ENCODE measurements at regions not wholly inside any gene's neighbourhood (a gene's known extent, or its start where the extent isn't known, plus 50 kb on each side); places are given as distances from the start of the nearest gene placed in this dataset.

DNA sequence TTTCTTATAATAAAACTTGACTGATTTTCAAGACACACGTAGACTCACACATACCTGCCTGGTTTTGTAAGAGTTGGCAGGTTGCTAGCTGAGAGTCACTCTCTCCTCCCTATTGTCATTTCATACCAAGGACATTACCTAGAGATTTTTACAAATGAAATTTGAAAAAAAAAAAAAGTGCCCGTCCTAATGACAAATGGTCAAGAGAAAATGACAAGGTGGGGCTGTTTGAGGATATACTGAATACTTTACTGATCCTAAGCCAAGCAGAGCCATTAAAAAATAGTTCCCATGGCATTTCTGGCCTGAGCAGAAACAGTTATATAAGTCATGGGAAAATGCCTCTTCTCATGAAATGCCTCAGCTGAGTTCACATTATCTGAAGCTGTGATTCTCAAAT, 150.2 kb downstream of the DYRK2 start:
- DNase-seq = no peak

DNA sequence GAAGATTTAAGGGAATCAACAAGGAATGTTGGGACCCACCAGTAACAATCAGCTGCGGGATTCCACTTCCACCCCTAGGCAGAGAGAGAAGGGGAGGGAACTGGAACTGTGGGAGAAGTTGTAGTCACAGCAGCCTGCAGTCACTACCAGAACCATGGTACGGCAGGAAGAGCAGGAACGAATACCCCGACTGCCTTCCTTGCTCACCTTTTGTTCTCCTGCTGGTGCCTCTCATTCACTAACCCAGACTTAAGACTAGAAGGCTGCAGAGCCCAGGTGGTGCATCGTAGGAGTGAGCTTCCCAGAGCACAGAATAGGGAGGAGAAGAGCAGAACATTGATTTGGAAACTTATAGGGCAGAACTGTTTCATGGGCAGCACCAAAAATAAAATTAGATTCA, 154.2 kb downstream of the DYRK2 start:
- no peak for DNase-seq

DNA sequence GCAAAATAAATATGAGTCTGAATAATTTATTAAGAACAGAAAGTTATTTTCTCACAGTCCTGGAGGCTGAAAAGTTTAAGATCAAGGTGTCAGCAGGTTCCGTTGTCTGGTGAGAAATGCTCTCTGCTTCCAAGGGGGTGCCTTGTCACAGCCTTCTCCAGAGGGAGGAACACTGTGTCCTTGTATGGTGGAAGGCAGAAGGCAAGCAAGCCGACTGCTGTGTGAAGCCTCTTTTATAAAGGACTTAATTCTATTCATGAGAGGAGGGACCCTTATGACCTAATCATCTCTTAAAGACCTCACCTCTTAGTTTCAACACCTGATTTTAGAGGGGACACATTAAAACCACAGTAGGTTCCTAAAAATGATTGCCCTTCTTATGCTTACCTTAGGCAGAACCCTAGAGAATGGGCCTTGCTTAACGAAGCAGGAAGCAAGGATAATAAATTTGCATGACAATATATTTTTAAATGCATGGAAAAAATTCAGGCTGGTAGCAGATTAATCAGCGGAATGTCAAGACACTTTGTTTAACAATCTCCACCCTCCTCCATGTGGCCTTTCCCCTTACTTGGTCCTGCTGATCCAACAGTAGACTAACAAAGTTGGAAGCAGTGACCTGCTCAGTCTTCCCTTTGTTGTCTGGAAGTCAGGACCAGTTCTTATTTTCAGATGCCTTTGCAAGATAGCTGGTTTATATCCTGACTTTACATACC, 154.9 kb downstream of the DYRK2 start:
- no peak for DNase-seq

DNA sequence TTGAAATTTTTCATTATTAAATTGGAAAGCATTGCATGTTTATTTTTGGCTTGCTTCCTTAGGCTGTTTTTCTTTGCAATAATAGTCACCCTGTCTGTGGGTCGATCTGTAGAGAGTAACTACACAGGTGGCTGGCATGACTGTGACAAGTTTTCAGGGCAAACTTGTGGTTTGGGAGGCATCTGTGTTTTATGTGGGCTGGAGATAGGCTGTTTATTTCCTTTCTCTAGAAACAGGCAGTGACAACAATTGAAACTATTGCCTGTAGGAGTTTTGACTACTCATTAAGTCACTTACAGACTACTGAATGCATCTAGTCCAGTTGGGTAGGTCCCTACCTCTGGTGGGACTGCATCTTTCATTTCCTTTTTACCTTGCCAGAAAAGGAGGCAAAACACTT, 155.6 kb downstream of the DYRK2 start:
- no peak for DNase-seq

DNA sequence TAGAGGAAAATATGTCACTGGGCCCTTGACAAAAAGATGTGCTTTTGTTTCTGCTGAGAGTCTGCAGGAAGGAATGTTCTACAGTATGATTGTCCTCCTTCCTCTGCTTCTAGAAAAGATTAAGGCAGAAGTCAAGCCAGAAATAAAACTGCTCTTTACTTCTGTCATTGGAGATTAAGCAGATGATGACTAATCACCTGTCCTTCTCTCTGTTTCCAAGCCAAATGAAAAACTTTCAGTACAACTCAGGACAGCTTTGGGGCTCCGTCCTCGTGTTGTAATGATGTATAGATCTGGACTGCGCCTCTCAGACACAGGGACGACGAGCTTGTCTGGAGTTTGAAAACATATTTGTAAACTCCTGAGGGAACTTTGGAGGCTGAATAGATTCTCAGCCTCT, 159.3 kb downstream of the DYRK2 start:
- DNase-seq = no peak

DNA sequence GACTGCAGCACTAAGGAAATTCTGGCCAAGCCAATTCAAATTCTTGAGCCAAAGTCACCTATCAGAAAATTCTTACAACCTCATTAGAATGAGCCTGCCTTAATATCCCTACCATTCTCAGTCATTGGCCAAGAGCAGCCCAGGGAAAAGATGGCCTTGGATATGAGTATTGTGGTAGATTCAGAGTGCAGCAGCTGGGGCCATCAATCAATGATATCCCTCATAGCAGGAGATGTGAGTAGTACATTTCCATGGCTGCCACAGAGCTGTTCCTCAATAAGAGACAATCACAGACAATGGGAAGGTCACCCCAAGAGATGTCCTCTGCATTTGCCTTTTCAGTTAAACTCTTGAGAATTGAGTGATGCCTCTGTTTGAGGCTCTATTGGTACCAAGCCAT, 161.6 kb downstream of the DYRK2 start:
- DNase-seq = no peak

DNA sequence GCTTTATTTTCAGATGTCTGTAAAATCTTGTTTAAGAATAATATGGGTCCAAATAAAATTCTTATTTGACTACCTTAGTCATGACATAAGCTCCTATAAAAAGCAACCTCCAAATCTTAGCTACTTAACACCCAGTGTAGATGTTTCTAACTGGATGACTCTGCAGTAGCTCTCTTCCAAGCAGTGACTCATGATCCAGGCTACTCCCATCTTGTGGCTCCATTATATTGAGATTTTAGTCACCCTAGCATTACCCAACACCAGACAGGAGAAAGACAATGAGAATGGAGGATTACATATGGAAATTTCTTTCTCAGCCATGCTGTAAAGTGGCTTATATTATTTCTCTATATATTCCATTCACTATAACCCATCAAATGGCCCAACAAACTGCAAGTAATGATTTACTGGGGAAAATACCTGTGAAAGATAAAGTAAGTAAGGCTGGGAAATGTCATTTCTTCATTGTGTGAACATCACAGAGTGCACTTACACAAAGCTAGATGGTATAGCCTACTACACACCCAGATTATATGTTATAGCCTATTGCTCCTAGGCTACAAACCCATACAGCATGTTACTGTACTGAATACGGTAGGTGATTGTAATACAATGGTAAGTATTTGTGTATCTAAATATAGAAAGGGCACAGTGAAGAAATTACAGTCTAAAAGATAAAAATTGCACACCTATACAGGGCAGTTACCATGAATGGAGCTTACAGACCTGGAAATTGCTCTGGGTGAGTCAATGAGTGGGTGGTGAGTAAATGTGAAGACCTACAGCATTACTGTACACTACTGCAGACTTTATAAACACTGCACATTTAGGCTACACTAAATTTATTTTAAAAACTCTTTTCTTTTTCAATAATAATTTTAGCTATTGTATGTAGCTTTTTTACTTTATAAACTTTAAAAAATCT, 163.2 kb downstream of the DYRK2 start:
- DNase-seq = no peak

DNA sequence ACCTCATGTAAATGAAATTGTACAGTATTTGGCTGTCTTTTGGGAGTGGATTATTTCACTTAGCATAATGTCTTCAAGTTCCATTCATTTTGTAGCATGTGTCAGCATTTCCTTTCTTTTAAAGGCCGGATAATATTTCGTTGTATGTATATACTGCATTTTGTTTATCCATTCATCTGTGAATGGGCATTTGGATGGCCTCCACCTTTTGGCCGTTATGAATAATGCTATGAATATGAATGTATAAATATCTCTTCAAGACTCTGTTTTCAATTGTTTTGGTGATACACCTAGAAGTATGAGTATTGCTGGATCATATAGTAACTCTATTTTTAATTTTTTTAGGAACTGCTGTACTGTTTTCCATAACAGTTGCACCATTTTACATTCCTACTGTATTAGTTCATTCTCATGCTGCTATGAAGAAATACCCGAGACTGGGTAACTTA, 164.9 kb downstream of the DYRK2 start:
- no peak for DNase-seq

DNA sequence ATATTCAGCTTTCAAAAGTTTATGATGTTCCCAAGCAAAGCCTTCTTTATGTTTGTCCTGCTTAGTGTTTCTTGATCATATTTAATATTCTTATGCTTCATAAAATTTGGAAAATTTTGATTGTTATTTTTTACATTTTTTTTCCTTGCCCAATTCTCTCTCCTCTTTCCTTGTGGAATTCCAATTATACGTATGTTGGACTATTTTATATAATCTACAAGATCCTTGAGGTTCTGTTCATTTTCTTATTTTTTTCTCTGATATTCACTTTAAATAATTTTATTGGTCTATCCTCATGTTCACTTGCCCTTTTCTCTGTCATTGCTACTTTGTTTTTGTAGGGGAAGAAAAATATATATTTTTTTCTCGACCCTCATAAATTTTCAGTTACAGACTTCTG, 167.7 kb downstream of the DYRK2 start:
- no peak for DNase-seq

DNA sequence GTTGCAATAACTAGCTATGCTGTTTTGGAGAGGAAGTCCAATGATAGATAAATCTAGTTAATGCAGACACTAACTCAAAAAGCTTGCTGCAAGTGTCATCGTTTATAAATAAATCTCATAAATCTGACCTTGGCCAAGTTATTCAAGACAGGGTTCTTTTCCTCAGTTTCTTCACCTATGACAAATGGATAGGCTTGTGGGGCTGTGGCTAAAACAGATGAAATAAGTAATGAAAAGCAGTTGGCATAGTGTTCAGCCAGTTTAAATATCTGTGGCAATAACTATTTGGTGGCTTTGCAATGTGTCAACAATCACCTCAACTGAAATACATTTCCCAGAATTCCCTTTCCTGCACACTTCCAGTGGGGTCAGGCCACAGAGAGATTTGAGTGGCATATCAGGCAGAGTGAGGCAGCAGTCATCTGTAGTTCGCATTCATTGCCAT, 169.9 kb downstream of the DYRK2 start:
- DNase-seq = no peak

DNA sequence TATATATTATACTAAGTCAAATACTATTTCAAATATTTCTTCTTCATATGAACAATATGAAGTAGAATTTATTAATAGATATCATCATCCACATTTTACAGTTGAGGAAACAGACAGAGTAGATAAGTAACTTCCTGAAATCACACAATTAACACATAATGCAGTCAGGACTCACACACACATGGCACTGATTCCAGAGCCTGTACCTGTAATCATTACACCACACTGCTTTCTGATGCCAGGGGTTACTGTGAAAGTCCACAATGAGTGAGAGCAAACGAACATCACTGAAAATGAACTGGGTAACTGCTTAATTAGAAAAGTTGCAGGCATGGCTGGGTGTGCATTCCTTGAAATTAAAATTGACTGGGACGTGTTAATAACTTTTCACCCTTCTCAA, 169.3 kb upstream of the IFNG-AS1 start:
- DNase-seq = no peak

DNA sequence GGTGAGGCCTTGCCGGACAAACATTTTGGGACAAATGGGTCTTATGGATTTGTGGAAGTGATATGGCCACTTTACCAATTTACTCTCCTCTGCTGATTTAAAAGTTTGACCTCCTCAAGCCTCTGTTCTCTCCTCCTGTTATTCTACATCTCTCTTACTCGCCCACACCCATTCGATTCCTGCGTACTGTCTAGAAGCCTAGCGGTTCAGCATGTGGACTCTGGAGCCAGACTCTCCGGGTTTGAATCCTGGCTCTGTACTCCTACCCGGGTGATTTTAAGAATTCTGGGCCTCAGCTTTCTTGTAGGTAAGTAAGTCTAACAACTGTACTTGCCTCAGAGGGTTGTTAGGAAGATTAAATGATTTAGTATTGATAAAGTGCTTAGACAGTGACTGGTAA, 168.6 kb upstream of the IFNG-AS1 start:
- no peak for DNase-seq

DNA sequence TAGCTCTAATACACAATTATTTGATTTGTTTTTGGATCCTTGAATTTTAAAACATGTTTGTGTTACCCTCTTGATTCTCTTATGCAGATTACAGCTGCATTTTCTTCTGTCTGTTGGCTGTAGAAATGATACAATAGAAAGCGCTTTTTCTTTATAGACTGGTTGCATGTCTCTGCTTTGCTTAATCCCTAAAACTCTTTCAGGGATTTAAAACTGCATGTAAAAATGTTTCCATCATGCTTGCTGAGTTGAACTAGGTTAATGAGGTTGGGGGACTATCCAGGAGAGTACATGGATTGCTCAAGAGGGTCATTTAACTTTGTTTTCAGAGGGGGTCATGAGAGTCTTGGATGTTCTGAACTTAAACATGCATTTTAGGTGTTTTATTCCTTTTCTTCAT, 166.4 kb upstream of the IFNG-AS1 start:
- DNase-seq = no peak

DNA sequence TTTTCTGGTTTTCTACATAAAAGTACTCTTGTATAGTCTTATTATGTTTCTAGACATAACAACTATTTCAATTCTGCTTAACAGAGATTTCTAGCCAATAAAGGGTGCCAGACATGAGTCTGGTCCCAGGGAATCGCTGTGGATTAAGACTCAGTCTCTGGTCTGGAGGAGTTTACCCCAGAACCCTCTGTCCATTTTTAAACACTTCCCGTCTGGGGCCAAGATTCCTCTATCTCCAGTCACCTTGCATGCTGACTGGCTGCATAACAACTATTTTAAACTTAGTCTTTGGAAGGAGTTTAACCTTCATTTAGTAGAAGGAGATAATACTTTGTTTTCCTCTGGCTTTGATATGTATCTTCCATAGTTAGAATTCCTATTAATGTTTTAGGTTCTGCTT, 163.1 kb upstream of the IFNG-AS1 start:
- DNase-seq = no peak

DNA sequence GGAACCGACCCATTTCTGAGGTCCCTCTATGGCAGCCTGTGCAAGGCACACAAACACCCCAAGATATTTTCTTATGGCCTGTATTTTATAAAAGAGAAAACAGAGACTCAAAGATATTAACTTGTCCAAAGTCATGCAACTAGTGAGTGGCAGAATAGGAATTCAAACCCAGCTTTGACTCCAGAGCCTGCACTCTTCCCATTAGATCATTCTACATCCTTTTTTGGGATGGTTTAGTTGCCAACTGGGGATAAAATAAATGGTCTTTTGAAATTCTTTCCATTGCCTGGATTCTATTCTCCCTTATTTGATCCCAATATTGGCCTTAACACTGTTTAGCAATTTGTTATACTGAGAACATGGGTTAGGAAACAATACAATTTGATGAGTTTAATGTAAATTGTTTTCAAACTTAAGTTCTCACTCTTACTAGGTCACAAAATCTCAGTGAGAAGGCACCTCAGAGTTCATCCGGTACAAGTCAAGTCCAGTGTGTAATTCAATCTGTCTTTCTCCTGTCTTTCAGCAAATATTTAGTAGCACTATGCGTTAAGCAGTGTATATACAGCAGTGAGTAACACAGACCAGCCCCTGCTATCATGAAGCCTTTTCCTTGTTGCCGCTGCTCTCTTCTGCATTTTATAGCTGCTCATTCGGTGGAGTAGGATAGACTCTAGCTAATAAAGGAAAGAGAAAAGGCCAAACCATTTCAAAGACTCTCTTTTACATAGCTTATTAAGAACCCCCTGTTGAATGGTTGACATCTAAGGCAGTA, 162.1 kb upstream of the IFNG-AS1 start:
- DNase-seq = no peak

DNA sequence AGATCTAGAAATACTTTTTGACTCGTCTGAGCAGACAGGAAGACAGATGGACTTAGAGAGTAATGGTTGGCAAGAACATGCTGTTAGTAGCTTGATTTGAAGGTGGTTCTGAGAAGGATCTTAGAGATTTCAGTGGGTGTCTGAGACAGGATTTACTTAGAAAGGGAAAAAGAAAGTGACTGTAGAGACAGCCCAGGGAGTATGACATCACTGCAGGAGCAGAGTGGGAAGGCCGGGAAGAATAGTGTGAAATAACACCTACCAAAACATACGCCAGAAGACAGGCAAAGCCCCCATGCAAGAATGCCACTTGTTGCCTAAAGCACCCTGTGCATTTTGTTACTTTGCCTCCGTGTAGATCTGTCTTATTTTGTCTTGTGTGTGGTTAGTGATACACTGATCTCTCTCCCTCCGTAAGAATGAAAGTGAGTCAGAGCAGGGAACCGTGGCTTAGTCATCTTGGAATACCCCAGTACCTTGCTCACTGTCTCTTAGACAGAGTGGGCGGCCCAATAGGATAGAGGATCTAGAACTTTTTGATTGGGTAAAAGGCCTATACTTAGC, 161.3 kb upstream of the IFNG-AS1 start:
- no peak for DNase-seq

DNA sequence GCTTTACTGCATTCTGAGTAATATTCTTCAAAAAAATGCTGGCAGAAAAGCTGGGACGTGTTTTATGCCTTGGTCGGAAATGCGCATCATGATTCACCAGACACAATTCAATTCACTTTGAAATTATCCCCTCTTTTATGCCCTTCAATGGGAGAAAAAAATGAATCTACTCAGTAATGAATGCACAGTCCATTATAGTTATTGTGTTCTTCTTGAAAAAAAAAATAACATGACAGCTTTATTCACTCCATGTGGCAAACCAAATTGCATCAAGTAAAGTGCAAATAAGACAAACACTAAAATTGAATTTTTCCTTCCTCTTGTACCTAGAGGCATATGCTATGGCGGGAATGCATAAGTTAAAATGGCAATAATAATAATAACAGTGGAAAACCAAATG, 159.4 kb upstream of the IFNG-AS1 start:
- no peak for DNase-seq

DNA sequence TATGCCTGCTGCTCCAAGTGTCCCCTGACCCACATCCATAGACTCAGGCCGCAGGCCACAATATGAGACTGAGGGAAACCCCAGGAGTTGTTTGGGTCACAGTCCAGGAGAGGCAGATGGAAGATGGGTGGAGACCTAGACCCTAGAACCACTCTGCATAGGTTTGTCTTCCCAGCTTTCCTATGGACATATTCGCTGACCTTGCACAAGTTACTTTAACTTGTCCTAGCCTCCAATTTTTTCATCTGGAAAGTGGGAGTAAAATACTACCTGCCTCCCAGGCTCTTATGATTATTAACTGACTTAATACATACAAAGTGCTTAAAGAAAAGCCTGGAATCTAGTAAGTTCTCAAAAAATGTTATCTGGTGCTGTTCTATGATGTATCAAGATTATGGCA, 157.1 kb upstream of the IFNG-AS1 start:
- DNase-seq = no peak

DNA sequence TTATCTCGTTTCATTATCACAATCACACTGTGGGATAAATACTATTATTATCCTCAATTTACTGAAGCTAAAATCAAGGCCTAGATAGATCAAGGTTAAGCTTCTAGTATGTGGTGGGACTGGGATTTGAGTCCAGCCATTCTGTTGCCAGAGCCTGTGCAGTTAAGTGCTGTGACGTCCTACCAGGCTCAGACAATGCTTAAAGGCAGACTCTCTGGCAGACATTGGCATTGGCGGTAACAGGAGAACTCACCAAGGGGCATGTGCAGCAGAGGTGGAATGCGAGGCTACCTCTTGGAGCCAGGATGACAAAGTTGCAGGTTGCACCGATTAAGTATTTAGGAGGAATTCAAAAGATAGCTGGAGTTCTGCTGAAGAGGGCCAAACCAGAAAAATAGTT, 155.6 kb upstream of the IFNG-AS1 start:
- no peak for DNase-seq

DNA sequence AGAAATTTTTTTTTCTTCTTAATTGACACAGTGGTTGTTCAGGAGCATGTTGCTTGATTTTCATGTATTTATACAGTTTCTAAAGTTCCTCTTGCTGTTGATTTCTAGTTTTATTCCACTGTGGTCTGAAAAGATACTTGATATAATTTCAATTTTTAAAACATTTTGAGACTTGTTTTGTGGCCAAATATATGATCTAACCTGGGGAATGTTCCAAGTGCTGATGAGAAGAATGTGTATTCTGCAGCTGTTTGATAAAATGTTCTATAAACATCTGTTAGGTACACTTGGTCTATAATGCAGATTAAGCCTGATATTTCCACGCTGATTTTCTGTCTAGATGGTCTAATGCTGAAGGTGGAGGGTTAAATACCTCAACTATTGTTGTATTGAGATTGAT, 151.4 kb upstream of the IFNG-AS1 start:
- no peak for DNase-seq

DNA sequence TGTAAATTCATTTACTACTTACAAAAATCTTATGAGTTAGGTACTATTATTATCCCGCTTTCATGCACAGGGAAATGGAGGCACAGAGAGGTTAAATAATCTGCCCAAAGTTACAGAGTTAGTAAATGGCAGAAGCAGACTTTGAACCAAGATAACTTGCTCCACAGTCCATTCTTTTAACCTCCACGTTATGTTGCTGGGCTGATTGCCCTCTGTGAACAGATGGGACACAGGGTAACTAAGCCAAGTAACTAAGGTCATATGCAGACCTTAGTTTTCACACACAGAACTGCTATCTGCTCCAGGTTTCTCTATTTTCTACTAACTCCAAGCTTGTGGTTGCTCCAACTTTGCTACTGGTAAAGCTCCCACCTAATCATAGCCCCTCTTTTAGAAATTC, 147.1 kb upstream of the IFNG-AS1 start:
- DNase-seq = no peak

DNA sequence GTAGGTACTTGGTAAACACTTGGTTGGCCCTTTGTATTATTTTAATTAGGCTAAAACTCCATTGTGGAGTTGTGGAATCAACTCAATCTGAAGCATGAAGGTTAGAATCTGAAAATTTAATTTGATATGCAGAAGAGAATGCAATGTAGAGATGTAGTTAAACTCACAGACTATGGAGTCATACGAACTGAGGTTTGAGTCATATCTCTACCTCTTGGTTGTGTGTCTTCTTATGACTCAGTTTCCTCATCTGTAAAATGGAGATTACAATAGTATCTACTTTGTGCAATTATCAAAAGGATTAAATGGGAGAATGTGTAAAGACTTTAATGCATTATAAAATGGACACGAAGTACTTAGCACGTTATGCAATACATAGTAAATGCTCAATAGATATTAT, 146.0 kb upstream of the IFNG-AS1 start:
- no peak for DNase-seq

DNA sequence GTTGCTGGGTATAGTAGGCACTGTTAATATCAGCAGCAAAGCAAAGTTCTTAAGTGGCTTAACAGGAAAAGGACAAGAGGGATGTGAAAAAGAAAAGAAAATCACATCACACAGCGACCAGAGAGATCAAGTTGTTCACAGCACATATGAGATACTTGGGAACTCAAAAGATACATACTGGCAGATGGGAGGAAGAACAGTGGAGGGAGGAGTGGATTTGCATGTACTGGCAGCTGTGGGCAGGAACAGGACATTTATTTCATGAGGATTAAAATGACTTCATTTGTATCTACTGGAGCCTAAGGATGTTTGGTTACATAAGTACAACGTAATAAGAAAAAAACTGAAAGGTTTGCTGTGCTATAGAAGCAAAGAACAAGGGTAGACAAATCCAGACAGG, 136.5 kb upstream of the IFNG-AS1 start:
- DNase-seq = no peak

All from NCI-H1417 (cell line).